HUDEP-2 (cell line): ENCODE measurements at regions not wholly inside any gene's neighbourhood (a gene's known extent, or its start where the extent isn't known, plus 50 kb on each side); places are given as distances from the start of the nearest gene placed in this dataset.

Source experiments
- DNase-seq, 76 experiments: peaks; one replicate each; lab custom pipeline; 2025; ENCODE audit not compliant: unreplicated experiment in 76 of 76; lab: John Stamatoyannopoulos, UW

- no peak for DNase-seq
Measured at GRCh38 chr11:11177156-11177808, 175.8 kb downstream of the CSNK2A3 start.

DNA sequence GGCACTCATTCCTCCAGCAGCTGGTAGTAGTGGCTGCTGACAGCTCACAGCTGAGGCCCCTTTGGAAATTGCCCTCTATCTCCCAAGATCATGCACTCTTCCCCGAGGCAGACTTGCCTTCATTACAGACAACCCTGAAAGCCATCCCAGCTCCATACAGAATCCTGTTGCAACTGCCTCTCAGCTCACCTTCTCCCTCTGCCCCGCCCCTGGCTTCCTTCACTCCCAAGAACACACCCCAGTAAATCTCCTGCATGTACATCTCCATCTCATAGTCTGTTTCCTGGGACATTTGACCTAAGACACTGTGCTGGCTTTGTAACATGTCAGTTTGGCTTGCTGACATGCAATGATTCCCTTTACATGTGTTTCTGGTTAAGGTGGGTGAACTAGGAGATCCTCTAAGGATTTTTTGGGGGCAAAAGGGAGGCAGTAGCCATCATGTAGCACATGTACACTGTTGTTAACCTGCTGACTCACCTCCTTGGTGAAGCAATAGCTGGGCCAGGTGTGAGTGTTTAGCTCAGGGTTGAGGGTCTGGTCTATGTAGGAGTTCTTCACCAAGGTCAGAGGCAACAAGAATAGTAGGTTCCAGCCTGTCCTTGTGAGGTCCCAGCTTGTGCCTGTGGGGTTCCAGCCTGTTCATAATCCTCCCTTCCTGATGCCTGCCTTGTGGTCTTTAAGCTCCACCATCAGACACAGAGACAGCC, 179.6 kb downstream of the CSNK2A3 start:
- DNase-seq: no peak

DNA sequence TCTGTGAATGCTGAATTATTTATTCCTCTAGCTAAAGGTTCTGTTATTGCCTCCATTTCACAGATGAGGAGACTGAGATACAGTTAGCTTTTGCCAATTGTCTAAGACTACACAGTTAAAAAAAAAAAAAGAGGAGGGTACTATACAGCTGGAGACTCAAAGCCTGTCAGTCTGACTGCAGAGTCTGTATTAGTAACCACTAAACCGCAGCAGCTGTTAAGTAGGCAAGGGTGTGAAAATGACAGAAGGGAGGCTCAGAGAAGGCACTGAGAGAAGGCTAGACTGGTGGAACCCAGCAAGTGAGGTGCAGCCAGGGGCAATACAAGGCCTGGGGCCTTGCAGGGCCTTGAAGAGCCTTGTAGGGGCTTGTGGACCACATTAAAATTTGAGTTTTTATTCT, 181.2 kb downstream of the CSNK2A3 start:
- DNase-seq: no peak

DNA sequence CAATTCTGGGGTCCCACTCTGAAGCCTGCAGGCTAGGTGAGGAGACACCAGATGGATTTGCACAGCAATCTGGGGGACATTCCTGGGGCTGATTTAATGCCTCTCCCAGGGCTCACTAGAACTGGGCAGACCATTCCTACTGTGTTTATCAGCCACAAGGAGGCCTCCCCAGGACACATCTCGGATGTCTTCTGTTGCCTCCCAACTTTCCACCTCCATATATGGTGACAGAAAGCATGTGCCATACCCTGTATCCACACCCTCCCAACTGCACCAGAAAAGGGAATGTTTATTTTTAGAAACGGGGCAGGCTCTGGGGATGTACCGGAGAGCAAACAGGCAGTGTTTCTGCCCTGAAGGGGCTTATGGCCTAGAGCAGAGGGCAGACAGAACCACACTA, 181.8 kb downstream of the CSNK2A3 start:
- no peak for DNase-seq

GRCh38 chr11:11170352-11171084, 182.5 kb downstream of the CSNK2A3 start:
- no peak for DNase-seq

DNA sequence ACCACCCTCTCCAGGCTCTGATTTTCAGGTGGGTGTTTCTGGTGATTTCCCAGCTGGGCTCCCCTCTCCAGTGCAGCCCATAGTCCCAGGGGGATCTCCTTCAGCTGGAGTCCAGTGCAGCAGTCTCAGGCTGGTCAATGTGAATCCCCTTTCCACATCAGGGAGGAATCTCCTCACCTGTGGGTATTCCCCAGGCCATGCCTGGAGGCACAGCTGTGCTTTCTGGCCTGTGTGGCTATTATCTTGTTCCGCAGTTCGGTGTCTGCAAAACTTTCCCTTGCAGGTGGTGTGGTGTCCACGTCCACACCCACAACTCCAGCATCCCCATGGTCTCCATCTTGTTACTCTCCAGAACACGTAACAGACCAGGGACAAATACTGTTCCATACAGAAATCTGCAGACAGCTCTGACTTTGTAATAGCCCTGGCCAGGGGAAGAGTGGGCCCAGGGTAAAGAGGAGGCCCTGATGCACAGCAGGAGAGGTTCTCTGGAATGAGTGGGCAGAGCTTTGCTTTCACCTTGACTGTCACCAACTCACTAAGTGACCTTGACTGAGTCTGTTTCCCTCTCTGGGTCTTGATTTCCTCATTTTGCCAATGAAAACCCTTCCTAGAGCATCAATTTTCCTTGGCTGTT, 183.2 kb downstream of the CSNK2A3 start:
- DNase-seq: no peak

- DNase-seq: no peak
Measured at GRCh38 chr11:11167806-11168205, 185.2 kb downstream of the CSNK2A3 start.

DNA sequence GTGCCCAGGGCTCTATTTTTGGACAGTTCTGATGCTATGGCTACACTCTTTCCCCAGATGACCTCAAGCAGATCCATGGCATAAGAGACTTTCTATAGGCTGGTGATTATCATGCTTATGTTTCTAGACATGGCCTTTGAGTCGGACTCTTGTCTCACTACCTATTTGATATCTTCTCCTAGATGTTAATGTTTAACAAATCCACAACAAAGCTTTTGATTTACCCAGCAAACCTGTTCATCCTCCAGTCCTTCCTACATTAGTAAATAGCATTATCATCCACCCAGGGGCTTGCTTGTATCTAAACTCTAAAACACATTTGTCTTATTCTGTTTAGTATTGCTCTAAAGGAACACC, 188.7 kb downstream of the CSNK2A3 start:
- DNase-seq: no peak

GRCh38 chr11:11163669-11164333, 189.2 kb downstream of the CSNK2A3 start:
- DNase-seq: no peak

- peak in 1 of 76 experiments; percentile 5 for DNase-seq
Measured at GRCh38 chr11:11163236-11163635, 189.8 kb downstream of the CSNK2A3 start.

- DNase-seq: peak in 39 of 76 experiments; percentile 1 to 50 (median 21)
Measured at GRCh38 chr11:11157185-11157584, 195.9 kb downstream of the CSNK2A3 start.

DNA sequence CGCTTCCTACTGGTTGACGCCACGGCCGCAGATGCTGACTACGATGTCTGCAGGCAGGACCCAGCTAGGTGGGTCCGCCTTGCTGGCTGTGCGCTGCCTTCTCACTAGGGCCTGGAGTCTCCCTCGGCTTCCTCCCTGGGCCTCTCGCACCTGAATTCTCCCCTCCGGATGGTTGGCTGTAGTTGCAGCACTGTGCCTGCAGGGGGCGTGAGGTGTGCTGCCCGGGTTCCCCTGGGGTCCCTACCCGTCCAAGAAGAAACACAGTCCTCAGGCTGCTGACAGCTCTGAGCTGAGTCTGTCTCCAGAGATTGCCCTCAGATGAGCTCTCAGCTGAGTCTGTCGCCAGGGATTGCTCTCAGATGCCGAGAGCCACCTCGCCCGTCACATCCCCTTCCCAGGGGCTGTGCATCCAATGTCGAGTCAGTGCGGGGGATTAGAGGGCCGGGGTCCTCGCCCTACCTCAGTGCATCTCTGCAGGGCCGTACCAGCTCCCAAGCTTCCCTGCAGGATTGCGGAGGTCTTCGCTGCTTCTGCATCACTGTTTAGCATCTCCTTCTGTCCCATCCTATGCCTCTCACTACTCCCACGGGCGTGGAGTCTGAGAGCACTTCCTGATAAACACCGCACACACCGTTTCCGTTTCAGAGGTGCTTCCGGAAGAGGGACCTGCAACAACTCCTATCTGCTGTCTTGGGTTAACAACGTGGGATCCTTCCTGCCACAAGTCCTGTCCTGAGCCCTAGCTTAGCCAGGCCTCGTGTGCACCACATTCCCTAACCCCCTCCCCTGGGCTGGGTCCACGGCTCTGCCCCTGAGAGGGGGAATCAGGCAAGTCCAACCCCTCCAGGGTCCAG, 196.9 kb downstream of the CSNK2A3 start:
- DNase-seq: peak in 8 of 76 experiments; percentile 1 to 22 (median 2)

DNA sequence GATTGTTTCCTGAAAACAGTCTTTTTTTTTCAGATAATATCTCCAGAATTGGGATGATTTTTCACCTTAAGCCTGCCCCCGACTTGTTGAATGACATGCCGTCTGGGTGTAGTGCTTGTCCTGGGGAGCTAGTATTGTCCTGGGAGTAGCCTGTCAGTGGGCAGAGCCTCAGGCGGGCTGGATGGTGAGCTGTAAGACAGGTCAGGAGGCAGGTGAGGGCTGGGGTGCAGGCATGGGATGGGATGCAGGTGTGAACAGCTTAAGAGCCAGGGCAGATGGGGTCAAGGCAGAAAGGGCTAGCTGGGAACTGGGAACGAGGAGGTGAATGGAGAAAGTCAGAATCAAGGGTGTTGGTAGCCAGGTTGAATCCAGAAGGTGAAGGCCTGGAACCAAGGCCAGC, 200.2 kb downstream of the CSNK2A3 start:
- DNase-seq: no peak

DNA sequence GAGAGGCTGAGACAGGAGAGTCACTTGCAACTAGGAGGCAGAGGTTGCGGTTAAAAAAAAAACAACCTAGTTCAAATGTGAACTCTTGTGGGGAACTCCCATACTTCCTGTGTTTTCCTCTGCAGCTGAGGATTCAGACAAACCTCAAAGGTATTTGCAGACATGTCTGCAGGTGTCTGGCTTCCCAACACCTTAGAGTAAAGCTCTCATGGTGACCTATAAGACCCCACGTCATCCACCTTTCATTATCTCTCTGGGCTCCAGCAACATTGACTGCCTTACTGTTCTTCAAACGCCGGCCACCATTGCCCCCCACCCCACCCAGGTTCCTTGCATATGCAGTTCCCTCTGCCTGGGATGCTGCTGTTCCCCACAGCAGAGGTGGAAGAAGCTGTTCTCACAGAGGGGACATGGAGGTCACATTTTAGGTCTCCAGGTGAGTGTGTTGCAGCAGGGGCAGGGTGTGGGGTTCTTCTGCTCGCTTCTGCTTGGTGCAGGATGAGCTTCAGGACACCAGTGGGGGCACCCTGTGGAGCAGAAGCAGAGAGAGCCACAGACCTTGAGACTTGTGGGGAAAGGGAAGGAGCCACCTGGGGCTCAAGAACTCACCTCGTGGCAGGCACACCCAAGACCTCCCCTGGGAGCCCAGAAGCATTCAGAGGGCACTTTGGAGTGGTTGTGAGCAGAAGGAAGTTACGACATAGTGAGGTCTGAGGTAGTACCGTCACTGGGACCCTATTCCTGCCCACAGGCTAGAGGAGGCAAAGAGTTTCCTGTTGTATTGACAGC, 203.2 kb downstream of the CSNK2A3 start:
- DNase-seq: peak in 1 of 76 experiments; percentile 1

GRCh38 chr11:11148596-11148995, 204.5 kb downstream of the CSNK2A3 start:
- no peak for DNase-seq

GRCh38 chr11:11148104-11148509, 204.9 kb downstream of the CSNK2A3 start:
- DNase-seq: peak in 6 of 76 experiments; percentile 4 to 9 (median 4)

DNA sequence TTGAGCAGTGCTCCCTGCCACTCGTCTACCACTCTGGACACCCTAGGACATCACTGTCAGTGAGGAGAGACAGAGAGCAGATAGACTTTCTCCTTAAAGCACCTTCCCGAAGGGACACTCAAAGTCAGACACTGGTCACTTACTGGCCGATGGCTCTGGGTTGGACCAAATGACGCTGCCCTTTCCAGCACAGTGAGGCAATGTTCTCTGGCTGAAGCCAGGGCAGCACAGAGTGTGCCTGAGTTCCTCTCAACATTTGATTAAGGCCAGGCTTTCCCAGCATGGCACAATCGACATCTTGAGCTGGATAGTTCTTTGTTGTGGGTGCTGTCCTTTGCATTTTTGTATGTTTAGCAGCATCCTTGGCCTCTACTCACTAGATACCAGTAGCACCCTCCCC, 206.2 kb downstream of the CSNK2A3 start:
- DNase-seq: no peak

DNA sequence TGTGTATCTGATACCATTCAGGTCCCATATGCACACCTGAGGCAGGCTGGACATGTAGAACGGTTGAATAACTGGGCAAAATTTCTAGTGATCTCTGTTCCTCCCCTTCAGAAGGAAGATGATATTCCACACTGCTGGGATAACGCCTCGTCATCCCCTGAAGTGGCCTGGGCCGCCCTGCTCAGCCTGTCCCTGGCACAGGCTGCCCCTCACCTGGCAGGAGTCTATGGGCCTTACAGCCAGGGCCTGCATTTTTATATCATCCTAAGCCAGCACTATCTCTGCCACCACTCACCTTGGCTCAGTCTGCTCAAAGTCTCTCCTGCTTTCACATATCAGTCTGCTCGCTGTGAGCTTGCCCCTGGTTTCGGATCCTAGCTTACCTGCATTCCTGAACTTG, 209.2 kb downstream of the CSNK2A3 start:
- no peak for DNase-seq

- DNase-seq: no peak
Measured at GRCh38 chr11:11142430-11142829, 210.6 kb downstream of the CSNK2A3 start.
